CD4-positive, alpha-beta T cell (primary cell): ENCODE measurements at regions not wholly inside any gene's neighbourhood (a gene's known extent, or its start where the extent isn't known, plus 50 kb on each side); places are given as distances from the start of the nearest gene placed in this dataset.

Experiments used
- ATAC-seq: fragments of 200-7000 bp; cut with Tn5 transposase; one replicate; pipeline ENCODE4 v1.10.0; 2022; ENCODE audit warnings: mild to moderate bottlenecking; ENCODE audit not compliant: poor library complexity
- CTCF ChIA-PET: fragments of 350-600 bp; sonication (Branson Sonifier 250); formaldehyde crosslinking; loops from one replicate; lab custom pipeline; 2021; ENCODE audit warnings: antibody characterized with exemption, inconsistent platforms; lab: Charles Lee
- POLR2A ChIA-PET: fragments of 350-600 bp; sonication (Branson Sonifier 250); formaldehyde crosslinking; loops from one replicate; lab custom pipeline; 2021; ENCODE audit warnings: antibody characterized with exemption, inconsistent platforms; lab: Charles Lee
- DNase-seq, 14 experiments: peaks; one replicate each; pipeline ENCODE4 v3.0.0-alpha.2; 2013 to 2020; ENCODE audit warnings: mixed read lengths in 2 of 14
- H3K27ac ChIP-seq, 2 donors: one replicate each; pipeline versions ENCODE4 v1.5.1 to v1.7.0; 2013; ENCODE audit warnings: low read length in 2 of 2, low read depth in 1 of 2, mild to moderate bottlenecking in 1 of 2
- H3K27me3 ChIP-seq, 2 experiments: 1 replicate in 1 of 2; 2 replicates in 1 of 2; pipeline versions ENCODE4 v1.6.1 to v1.7.0; 2013; ENCODE audit warnings: low read length in 2 of 2, control low read depth in 1 of 2, mild to moderate bottlenecking in 1 of 2, moderate library complexity in 1 of 2; ENCODE audit not compliant: insufficient read depth in 2 of 2, control insufficient read depth in 1 of 2
- H3K36me3 ChIP-seq: one replicate; pipeline ENCODE4 v1.6.1; 2013; ENCODE audit warnings: low read length, control low read depth; ENCODE audit not compliant: insufficient read depth
- H3K4me1 ChIP-seq: one replicate; pipeline ENCODE4 v1.6.1; 2013; ENCODE audit warnings: low read length, control low read depth; ENCODE audit not compliant: insufficient read depth
- H3K4me3 ChIP-seq: one replicate; pipeline ENCODE4 v1.5.1; 2013; ENCODE audit warnings: mild to moderate bottlenecking, low read length, moderate library complexity
- H3K9me3 ChIP-seq, 2 experiments: 1 replicate in 1 of 2; 2 replicates in 1 of 2; pipeline versions ENCODE4 v1.6.1 to v1.7.0; 2013; ENCODE audit warnings: low read length in 2 of 2, mild to moderate bottlenecking in 2 of 2, control low read depth in 1 of 2, moderate library complexity in 1 of 2; ENCODE audit not compliant: control insufficient read depth in 1 of 2, insufficient read depth in 1 of 2
- H3K27ac Mint-ChIP-seq: one replicate; pipeline ENCODE4 v1.8.0; 2020; ENCODE audit warnings: mixed read lengths
- H3K27me3 Mint-ChIP-seq: one replicate; pipeline ENCODE4 v1.8.0; 2021; ENCODE audit warnings: mixed read lengths
- H3K36me3 Mint-ChIP-seq: one replicate; pipeline ENCODE4 v1.8.0; 2021; ENCODE audit warnings: low read depth, mixed read lengths
- H3K4me1 Mint-ChIP-seq: one replicate; pipeline ENCODE4 v1.8.0; 2021; ENCODE audit warnings: low read depth, mixed read lengths
- H3K4me3 Mint-ChIP-seq: one replicate; pipeline ENCODE4 v1.8.0; 2020; ENCODE audit warnings: mild to moderate bottlenecking, mixed read lengths
- H3K9me3 Mint-ChIP-seq: one replicate; pipeline ENCODE4 v1.8.0; 2020; ENCODE audit warnings: mixed read lengths
- intact Hi-C, 2 experiments: fragments of 100-400 bp; cut with DNase I in 1 of 2; cut with micrococcal nuclease in 1 of 2; formaldehyde crosslinking; loops; one replicate each; pipeline versions ENCODE4 v1.15.1 to v1.9.0; 2023 to 2025; cut with DNase I, micrococcal nuclease
- TF ChIP-seq, protein P1 (sequence below): fragments of 200-600 bp; IDR thresholded peaks from one replicate; pipeline ENCODE4 v1.8.0; 2022; ENCODE audit warnings: antibody characterized with exemption, mild to moderate bottlenecking

DNA sequence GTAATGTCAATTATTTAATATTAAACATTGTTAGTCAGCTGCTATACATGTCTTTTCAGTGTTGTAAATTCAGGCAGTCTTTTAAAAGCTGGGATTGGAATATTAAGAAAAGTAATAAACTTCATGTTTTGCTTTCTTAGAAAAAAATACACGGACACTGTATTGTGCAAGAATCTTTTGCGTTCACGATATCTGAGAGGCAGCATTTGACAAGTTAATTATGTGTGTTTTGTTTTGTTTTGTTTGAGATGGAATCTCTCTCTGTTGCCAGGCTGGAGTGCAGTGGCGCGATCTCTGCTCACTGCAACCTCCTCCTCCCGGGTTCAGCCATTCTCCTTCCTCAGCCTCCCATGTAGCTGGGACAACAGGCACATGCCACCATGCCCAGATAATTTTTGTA, 1661.3 kb downstream of the HACE1 start:
- ChIA-PET POLR2A (no interaction called here), CTCF (no interaction called here)
- Histone ChIP-seq H3K27me3 (no peaks in the 10 kb centered on the region), H3K27ac (no peak overlapping the region), H3K4me3 (no peak overlapping the region), H3K9me3 (peaks cover 0 to 3% of the 10 kb centered on the region in 2 experiments), H3K4me1 (no peaks in the 10 kb centered on the region), H3K36me3 (no peaks in the 10 kb centered on the region)
- intact Hi-C loops = no loop called here
- ATAC-seq = no peak
- H3K36me3 Mint-ChIP-seq = no peaks in the 10 kb centered on the region
- H3K27ac Mint-ChIP-seq = no peak overlapping the region
- H3K27me3 Mint-ChIP-seq = no peaks in the 10 kb centered on the region
- no peak for DNase-seq
- H3K4me1 Mint-ChIP-seq = no peaks in the 10 kb centered on the region
- TF ChIP-seq, protein P1, sequence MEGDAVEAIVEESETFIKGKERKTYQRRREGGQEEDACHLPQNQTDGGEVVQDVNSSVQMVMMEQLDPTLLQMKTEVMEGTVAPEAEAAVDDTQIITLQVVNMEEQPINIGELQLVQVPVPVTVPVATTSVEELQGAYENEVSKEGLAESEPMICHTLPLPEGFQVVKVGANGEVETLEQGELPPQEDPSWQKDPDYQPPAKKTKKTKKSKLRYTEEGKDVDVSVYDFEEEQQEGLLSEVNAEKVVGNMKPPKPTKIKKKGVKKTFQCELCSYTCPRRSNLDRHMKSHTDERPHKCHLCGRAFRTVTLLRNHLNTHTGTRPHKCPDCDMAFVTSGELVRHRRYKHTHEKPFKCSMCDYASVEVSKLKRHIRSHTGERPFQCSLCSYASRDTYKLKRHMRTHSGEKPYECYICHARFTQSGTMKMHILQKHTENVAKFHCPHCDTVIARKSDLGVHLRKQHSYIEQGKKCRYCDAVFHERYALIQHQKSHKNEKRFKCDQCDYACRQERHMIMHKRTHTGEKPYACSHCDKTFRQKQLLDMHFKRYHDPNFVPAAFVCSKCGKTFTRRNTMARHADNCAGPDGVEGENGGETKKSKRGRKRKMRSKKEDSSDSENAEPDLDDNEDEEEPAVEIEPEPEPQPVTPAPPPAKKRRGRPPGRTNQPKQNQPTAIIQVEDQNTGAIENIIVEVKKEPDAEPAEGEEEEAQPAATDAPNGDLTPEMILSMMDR = no peak
- no peak overlapping the region for H3K4me3 Mint-ChIP-seq
- peaks cover 5% of the 10 kb centered on the region for H3K9me3 Mint-ChIP-seq

DNA sequence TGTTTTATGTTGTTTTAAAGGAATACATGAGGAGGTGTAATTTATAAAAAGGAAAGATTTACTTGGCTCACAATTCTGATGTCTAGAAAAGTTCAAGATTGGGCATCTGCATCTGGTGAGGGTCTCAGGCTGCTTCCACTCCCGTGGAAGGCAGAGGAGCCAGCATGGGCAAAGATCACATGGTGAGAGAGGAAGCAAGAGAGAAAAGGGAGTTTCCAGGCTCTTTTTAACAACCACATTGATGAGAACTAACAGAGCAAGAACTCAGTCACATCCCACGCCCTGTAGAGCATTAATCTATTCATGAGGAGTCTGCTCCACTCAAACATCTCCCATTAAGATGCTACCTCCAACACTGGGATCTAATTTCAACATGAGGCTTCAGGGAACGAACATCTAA, 1666.3 kb downstream of the HACE1 start:
- intact Hi-C loops = no loop called here
- ChIA-PET CTCF (no interaction called here), POLR2A (no interaction called here)
- DNase-seq (no peak), ATAC-seq (no peak)
- H3K4me1 Mint-ChIP-seq = no peaks in the 10 kb centered on the region
- Histone ChIP-seq H3K4me3 (no peak overlapping the region), H3K4me1 (no peaks in the 10 kb centered on the region), H3K27ac (no peak overlapping the region), H3K9me3 (no peaks in the 10 kb centered on the region), H3K27me3 (no peaks in the 10 kb centered on the region), H3K36me3 (no peaks in the 10 kb centered on the region)
- no peaks in the 10 kb centered on the region for H3K27me3 Mint-ChIP-seq
- H3K36me3 Mint-ChIP-seq = no peaks in the 10 kb centered on the region
- H3K9me3 Mint-ChIP-seq = peaks cover 3% of the 10 kb centered on the region
- H3K27ac Mint-ChIP-seq = no peak overlapping the region
- no peak overlapping the region for H3K4me3 Mint-ChIP-seq
- TF ChIP-seq, protein P1 = no peak

DNA sequence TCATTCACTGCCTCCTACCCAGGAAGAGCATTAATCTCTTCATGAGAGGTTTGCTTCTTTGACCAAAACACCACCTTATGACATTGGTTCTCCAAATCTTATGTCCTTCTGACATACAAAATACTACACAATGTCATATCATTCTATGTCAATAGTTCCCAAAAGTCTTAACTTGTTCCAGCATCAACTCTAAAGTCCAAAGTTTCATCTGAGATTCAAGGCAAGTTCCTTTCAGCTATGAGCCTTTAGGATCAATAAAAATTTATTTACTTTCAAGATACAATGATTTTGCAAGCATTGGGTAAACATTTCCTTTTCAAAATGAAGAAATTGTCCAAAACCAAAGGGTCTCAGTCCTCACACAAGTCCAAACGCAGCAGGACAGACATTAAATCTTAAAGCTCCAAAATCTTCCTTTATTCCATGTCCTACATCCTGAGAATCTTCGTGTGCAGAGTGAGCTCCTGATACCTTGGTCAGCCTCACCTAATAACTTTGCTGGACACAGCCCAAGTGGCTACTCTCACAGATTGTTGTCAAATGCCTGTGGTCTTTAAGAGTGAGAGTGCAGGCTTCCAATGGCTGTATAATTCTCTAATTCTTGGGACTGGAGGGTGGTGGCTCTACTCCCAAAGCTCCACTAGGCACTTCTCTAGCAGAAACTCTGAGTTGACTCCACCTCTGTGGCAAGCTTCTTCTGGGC, 1668.2 kb downstream of the HACE1 start:
- Mint-ChIP-seq H3K9me3 (peaks cover 3% of the 10 kb centered on the region), H3K4me1 (no peaks in the 10 kb centered on the region), H3K27me3 (no peaks in the 10 kb centered on the region), H3K4me3 (no peak overlapping the region), H3K27ac (no peak overlapping the region), H3K36me3 (no peaks in the 10 kb centered on the region)
- no peak for DNase-seq
- ChIA-PET CTCF (no interaction called here), POLR2A (no interaction called here)
- Histone ChIP-seq H3K4me3 (no peak overlapping the region), H3K36me3 (no peaks in the 10 kb centered on the region), H3K9me3 (no peaks in the 10 kb centered on the region), H3K27me3 (no peaks in the 10 kb centered on the region), H3K4me1 (no peaks in the 10 kb centered on the region), H3K27ac (no peak overlapping the region)
- TF ChIP-seq, protein P1 = no peak
- no peak for ATAC-seq
- intact Hi-C loops = no loop called here
